GM18868 (cell line): ENCODE measurements at regions not wholly inside any gene's neighbourhood (a gene's known extent, or its start where the extent isn't known, plus 50 kb on each side); places are given as distances from the start of the nearest gene placed in this dataset.
"Not testable (repeated sequence)": the region's sequence is repeated elsewhere in the genome, so short reads cannot be mapped to it uniquely, and the experiment has no call there.

Source experiments
- ATAC-seq: cut with Tn5 transposase; IDR thresholded peaks from one replicate; pipeline ENCODE4 v1.9.1; 2021; ENCODE audit warnings: mild to moderate bottlenecking, moderate library complexity; ENCODE audit not compliant: unreplicated experiment

DNA sequence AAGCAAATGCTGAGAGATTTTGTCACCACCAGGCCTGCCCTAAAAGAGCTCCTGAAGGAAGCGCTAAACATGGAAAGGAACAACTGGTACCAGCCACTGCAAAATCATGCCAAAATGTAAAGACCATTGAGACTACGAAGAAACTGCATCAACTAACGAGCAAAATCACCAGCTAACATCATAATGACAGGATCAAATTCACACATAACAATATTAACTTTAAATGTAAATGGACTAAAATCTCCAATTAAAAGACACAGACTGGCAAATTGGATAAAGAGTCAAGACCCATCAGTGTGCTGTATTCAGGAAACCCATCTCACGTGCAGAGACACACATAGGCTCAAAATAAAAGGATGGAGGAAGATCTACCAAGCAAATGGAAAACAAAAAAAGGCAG, 702.7 kb upstream of the INTU start:
- not testable (repeated sequence) for ATAC-seq

GRCh38 chr4:126935801-126936200, 697.0 kb upstream of the INTU start:
- ATAC-seq: no peak

DNA sequence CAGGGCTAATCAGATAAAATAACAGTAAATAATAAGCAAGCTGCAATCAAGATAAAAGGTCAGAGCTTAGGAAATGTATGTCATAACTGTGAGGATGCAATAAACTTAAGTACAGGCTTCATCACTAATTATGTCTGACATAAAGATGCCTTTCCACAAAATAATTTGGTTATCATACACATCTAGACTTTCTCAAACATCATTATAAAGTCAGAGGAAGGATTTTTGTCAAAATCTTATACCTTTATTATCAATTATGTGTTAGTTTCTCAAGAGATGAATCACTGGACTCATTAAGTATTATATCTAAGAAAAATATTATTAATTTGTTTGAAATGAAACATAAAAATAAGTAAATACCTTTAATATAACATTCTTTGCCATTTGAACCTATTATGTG, 695.4 kb upstream of the INTU start:
- ATAC-seq: no peak

DNA sequence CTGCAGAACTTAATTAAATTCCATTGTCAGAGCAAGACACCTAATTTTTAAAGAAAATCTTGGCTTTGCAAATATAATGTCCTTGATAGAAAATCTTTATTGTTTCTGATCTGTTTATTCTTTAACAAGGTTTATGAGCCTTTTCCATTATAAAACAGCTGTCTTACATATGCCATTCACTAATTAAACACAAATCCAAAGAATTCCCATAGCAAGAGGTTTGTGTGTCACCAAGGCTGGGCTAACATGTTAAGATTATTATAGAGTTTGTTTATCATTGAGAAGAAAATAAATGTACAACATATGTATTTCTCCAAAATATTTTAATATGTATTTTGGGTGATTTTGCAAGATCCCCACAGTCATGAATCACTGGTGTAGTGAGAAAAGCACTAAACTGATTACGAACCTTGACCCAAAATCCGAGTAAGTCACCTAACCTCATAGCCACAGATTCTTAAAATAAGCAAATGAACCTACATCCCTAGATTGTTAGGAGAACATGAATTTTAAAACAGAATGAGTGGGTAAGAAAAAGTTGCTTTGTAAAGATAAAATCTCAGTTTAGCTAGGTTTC, 694.8 kb upstream of the INTU start:
- no peak for ATAC-seq

DNA sequence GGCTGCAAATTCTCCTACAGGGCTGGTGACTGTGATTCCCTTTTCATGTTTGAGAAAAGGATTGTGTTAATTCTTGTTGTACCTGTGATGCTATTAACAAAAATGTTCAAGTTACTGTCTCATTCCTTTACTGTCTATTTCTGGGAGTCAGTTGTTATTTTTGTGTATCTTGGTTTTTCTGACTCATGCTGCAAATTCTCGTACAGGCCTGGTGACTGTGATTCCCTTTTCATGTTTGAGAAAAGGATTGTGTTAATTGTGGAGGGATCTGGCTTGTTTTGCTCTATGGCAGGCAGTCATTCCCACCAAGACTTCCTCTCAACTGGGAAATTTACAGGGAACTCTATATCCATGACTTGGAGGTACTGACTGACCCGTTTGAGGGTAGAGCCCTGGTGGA, 693.4 kb upstream of the INTU start:
- ATAC-seq: no peak

- no peak for ATAC-seq
These were observed 685.2 kb upstream of the INTU start for GRCh38 chr4:126947536-126947935.

DNA sequence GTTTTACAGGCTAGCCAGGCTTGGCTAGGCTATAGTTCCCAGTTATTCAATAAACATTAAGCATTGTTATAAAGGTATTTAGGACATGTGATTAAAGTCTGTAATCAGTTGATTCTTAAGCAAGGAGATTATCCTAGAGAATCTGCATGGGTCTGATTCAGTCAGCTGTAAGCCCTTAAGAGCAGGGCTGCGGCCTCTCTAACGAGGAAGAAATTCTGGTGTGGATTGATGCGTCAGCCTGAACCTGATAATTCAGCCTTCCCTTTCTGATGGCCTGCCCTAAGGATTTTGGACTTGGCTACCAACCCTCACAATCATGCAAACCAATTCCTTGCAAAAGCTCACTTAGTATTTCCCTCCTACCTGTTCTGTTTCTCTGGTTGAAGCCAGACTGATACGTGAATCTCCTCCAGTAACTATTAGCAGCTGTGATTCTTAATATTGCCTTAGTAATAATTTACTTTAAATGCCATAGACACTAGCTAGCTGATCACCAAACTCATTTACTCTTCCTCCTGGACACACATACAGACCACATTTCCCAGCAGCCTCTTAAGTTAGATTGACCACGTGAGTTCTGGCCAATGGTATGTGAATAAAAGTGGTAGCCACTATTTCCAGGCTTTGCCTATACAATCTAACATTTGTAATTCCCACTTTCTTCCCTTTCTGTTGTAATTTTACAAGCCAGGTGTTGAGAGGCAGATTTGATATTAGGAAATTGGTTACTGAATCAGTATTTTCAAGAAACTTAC, 678.0 kb upstream of the INTU start:
- no peak for ATAC-seq

GRCh38 chr4:126955292-126956183, 677.2 kb upstream of the INTU start:
- no peak for ATAC-seq

DNA sequence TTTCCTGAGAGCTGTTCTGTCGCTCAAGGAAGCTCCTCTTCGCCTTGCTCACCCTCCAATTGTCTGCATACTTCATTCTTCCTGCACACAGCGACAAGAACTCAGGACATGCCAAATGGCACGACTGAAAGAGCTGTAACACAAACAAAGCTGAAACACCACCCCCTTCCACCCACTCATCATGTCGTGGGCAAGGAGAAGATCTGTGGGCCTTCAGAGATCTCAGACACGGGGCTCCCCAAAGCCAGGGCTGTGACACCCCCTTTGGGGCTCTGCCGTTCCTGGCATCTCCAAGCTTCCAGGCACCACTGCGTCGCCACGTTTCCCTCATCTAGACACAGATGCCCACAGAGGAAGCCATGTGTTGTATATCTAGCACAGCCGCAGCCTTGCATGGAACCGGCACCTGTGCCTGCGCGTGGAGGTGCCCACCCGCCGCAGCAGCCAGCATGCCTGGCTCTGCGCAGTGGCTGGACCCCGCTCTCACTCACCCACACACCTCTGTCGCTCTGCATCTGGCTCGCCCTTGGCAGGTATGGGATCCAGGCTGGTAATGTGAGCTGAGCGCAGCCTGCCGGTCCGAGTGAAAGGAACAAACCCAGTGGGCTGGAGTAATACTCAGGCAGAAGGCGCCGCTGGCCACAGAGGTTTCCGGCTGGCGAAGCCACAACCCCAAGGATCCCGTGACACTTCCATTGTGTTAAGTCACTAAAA, 676.4 kb upstream of the INTU start:
- no peak for ATAC-seq

DNA sequence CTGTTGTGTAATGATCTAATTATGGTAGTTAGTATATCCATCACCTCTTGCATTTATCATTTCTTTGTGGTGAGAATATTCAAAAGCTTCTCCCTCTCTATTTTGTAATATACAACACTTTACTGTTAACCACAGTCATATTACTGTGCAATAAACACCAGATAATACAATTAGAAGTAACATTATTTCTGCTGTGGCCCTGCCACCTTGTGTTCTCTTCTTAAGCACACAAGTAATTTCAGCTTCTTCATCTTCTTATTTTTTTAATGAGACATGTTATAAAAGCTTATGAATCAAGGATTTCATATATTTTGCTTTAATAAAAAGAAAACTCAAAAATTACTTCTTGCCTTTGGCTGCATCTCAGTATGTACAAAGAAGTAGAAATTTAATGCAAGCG, 675.2 kb upstream of the INTU start:
- no peak for ATAC-seq

DNA sequence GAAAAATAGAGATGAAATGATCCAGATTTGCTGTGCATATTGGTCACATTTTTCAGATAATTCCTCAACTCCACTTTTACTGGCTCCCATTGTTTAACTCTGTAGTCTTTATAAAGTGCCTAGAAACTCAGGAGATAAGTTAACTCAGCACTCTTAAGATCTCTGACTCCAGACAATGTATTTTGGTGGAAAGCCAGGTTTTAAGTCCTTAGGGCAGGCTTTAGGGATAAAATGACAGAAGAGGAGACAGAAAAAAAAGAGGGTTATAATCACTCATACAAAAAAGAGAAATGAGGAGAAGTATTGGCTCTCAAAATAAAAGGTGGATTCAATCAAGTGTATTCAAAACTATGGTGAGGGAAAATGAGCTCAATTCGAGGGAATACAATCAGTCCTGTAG, 674.8 kb upstream of the INTU start:
- ATAC-seq: no peak

DNA sequence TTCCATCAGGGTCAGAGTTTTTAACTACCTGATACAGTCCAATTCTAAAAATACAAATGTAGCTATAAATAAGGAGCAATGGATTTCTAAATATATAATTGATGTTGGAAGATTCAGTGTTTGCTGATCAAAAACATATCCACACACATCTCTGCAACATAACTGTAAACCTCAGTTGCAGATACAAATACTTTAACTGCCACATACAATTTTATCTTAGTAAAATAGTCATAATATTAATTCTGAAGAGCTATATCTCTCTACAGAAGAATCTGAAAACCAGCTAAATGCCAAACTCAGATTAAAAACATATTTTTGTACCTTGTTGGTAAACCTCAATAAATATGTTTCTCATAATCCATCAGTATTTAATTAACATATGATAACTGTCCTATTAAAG, 674.3 kb upstream of the INTU start:
- no peak for ATAC-seq

DNA sequence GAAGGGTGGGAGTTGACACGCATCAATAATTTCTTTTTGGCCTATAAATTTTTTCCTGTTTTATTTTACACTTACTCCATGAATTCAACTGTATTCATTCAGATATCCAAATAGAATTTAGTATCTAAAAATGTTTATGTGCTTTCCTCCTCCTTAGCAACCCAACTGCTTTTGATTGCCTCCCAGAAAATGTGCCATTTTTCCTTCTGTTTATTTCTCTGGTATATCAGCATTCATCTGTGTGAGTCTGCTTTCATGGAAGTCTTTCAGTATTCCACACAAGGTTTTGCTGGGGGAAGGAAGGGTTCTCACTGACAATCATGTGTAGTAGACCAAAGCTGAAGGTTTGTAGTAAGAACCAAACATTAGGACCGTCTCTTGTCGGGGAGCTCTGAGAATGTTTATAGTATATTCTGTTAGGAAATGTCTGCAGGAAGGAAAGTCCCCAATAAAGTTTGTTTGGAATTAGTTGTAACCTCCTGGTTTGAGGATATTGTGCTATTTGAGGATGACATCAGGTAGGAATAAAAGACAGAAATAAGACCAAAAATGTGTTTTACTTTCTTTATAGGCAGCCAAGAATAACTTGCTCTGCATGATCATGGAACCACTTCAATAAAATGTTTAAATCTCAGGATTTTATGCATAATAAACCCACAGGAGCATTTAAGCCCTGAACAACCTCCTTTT, 673.6 kb upstream of the INTU start:
- ATAC-seq: no peak

GRCh38 chr4:126960760-126961159, 672.0 kb upstream of the INTU start:
- no peak for ATAC-seq

DNA sequence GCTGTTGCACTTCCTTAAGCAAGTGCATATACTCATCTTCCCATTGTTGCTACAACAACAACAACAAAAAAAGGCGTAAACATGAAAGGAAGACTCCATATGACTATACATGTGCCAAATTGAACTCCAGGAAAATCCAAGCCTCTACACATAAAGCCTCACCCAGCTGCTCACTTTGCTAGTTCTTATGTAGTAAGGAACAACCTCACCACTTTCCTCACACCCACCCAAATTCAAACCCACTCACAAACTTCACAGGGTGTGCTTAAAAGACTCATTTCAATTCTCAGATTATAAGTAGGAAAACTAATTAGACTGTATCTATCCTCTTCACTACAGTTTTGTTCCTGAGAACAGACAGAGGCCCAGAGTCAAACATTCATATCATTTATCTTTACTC, 671.1 kb upstream of the INTU start:
- ATAC-seq: no peak

DNA sequence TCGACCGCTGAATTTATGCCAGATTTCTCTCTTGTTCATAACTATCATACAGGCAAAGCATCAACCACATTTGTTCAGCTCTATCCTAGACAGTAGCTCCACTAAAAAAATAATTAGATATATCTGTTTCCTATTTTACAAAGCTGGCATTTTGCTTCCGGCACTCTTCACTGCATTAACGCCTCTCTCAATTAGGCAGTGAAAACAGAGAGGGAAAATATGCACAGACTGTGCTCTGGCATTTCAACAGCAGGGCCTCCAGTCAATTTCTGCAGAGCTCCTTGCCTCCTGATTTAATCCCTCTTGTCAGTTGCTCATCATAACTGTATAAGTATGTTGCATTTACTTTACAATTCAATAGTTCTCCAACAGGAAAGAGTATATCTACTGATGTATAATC, 666.9 kb upstream of the INTU start:
- no peak for ATAC-seq

- no peak for ATAC-seq
These were observed 663.2 kb upstream of the INTU start for GRCh38 chr4:126969360-126970235.

DNA sequence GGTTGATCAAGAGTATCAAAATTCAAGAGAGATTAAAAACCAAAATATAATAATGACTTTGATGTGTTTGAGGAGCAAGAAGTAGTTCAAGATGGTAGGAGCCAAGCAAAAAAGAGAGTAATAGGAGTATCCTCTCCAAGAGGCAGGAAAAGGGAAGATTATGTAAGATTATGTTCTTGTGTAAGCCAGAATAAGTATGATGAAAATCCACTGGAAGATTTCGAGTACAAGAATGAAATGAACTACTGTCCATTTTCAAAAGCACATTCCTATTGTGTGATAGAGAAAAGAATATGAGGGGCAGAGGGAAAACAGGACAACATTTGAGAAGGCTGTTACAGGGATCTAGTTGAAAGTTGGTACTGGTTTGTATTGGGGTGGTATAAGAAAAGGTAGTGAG, 659.6 kb upstream of the INTU start:
- ATAC-seq: no peak

GRCh38 chr4:126976850-126977632, 655.7 kb upstream of the INTU start:
- no peak for ATAC-seq
